ENCODE measurements at regions not wholly inside any gene's neighbourhood (a gene's known extent, or its start where the extent isn't known, plus 50 kb on each side); places are given as distances from the start of the nearest gene placed in this dataset.

GRCh38 chr10:33524966-33525365, 190.5 kb upstream of the NRP1 start:
- TF ChIP-seq CTCF (IDR thresholded peaks at IDR 0.05) (no peak), POLR2AphosphoS5 (IDR thresholded peaks at IDR 0.05) (no peak), POLR2A (IDR thresholded peaks at IDR 0.05) (no peak), EP300 (IDR thresholded peaks at IDR 0.05) (no peak)

All from stomach (tissue), 4 donors.